ENCODE measurements at regions not wholly inside any gene's neighbourhood (a gene's known extent, or its start where the extent isn't known, plus 50 kb on each side); places are given as distances from the start of the nearest gene placed in this dataset.

- TF ChIP-seq CTCF (IDR thresholded peaks at IDR 0.05), result no peak
- TF ChIP-seq POLR2A (IDR thresholded peaks at IDR 0.05), result no peak
- no peak for TF ChIP-seq EP300 (IDR thresholded peaks at IDR 0.05)
These were observed 566.0 kb upstream of the PSMD7 start for GRCh38 chr16:73730481-73731090.

All from suprapubic skin (tissue), 3 donors.